ENCODE measurements at regions not wholly inside any gene's neighbourhood (a gene's known extent, or its start where the extent isn't known, plus 50 kb on each side); places are given as distances from the start of the nearest gene placed in this dataset.

DNA sequence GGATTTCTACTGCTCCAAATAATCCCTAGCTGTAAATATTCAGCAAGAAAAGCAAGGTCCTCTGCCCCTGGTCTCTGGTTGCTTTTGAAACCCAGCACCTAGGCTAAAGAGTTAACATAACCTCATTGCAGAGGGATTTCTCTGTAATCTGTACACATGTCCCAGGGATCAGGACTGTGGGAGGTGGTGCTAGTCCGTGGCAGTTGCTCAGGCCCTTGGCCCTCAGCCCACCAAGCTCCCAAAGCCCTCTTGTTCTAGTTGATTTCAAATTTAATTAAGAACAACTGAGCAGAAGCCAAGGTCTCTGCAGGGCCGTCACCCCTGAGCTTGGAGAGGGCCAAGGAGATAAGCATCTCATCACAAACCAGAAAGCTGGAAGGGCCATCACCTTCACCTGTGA, 181.1 kb downstream of the SOX9 start:
- no peak for DNase-seq (ENCODE audit: low spot score)

DNA sequence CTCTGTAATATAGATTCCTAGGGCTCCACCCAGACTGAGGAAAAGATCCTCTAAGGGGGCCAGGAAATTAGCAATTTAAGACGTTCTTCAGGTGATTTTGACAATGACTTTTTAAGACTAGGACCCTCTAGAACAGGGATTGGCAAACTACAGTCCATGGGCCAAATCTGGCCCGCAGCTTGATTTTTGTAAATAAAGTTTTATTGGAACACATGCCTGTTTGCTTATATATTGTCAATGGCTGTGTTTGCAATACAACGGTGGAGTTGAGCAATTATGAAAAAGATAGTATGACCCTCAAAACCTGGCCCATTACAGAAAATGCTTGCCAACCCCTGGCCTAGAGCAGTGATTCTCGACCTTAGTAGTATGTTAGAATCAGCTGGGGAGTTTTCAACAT, 181.9 kb downstream of the SOX9 start:
- DNase-seq (ENCODE audit: low spot score): no peak

DNA sequence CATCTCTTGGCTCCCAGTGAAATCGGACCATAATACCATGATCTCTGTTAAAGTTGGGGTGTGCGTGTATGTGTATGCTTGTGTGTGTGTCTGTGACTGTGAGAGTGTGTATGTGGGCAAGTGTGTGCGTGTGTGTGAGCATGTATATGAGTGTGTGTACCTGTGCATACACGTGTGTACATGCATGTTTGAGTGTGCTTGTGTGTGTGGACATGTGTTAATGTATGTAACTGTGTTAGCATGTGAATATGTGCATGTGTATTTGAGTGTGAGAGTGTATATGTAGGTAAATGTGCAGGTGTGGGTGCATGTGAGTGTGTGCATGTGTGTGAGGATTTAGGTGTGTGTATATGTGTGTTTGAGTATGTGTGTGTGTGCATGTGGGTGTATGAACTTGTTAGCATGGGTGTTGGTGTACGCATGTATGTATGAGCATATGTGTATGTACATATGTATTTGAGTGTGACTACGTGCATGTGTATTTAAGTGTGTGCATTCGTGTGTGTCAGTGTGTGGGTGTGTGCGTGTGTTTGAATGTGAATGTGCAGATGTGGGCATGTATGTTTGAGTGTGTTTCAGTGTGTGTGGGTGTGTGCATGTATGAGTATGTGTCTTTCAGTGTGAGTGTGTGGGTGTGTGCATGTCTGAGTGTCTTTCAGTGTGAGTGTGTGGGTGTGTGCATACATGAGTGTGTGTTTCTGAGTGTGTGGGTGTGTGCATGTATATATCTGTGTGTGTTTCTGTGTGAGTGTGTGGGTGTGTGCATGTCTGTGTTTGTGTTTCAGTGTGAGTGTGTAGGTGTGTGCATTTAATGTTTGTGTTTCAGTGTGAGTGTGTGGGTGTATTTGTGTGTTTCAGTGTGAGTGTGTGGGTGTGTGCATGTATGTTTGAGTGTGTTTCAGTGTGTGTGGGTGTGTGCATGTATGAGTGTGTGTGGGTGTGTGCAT, 183.2 kb downstream of the SOX9 start:
- no peak for DNase-seq (ENCODE audit: low spot score)

DNA sequence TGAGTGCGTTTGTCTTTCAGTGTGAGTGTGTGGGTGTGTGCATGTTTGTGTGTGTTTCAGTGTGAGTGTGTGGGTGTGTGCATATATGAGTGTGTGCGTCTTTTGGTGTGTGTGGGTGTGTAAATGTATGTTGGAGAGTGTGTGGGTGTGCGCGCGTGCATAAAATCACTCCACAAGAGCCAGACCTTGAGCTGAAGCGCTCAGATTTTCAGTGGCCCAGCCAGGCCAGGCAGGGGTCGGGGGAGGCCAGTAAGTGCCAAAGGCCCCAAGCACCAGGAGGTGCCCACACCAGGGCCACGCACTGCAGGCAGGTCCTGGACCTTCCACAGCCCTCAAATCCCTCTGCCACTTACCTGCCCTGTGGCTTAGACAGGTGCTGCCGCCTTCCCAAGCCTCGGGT, 184.0 kb downstream of the SOX9 start:
- no peak for DNase-seq (ENCODE audit: low spot score)

DNA sequence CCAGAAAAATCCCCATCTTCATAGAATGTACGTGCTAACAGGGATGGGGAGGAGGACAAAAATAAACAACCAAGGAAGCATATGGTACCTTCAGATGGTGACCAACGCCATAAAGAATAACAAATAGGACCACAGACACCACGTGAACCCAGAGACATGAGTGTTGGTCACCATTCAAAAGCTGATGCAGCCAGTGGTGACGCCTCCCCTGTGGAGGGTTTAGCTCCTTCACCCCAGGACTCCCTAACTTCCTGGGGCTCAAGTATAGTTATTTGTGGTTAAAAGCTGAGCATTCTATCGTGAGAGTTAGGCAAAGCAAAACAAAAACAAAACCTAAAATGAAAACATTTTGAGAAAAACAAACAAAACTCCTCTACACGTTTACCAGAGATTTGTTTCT, 184.7 kb downstream of the SOX9 start:
- no peak for DNase-seq (ENCODE audit: low spot score)

DNA sequence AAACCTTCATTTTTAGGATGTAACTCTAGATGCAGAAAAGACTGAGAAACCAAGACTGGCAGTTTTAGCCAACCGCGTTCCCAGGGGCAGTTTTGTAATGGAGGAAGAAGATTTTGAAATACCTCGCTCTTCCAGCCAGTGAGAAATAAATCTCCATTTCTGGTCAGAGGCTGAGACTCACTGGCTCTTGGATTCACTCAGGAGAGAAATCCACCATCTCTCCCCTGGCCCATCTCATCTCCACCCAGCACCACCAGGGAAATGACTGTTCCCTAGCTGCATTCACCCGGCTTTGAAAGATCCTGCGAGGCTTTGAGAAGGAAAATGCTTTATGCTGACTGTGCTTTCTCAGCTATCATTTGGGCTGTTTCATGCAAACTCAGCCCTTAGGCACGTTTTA, 185.2 kb downstream of the SOX9 start:
- no peak for DNase-seq (ENCODE audit: low spot score)

DNA sequence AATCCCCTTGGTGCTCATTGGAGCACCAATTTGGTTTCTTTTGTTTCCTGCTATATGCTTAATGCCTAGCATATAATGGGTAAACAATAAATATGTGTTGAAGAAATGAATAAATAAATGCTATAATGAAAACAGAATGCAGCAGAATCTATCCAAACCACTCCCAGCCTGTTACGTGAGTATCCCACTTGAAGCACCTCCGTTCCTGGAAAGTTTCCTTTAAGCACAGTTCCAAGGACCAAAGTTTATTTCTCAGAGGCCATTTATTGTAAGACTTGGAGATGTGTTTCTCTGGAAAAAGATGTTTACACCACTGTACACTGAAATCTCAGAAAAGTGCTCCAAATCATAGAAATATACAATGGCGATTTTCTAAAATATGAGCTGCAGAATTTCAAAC, 187.0 kb downstream of the SOX9 start:
- no peak for DNase-seq (ENCODE audit: low spot score)

DNA sequence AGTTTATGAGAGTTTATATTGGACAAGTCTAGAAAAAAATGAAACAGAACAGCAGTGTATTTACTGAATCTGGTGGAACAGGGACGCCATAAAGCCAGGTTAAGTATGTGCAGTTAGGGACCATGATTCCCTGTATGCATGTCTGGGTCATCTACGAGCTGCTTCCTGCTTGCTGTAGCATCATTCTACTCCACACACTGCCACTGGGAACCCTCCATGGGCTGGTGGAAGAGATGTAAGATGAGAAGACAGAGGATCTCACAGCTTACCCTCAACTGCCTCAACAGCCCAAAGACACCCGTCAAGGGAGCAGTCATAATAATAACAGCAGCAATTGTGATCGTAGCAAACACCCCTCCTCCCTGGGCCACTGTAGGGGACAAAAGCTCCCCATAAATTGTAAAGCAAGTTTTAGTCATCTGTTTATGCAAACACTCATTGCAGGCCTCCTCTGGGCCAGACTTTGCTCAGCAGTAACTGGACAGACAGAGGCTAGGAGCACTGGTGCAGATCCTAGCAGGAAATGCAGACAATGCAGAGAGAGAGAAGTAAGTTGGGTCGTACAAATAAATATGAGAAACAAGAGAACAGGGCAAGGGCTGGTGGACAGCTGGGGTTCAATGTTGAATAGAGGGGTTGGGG, 188.0 kb downstream of the SOX9 start:
- no peak for DNase-seq (ENCODE audit: low spot score)

DNA sequence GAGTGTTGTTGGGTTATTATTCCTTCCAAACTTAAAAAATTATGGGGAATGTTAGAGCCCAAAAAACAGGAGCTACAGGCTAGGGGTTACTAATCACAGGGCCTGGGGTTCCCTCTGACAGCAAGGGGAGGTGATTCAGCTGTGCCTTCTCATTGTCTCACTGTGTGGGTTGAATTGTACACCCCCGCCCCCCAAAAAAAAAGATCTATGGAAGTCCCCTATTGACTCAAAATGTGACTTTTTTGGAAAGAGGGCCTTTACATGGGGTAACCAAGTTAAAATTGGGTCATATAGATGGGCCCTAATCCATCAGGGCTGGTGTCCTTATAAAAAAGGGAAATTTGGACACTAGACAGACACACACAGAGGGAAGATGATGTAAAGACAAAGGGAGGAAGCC, 190.2 kb downstream of the SOX9 start:
- no peak for DNase-seq (ENCODE audit: low spot score)

DNA sequence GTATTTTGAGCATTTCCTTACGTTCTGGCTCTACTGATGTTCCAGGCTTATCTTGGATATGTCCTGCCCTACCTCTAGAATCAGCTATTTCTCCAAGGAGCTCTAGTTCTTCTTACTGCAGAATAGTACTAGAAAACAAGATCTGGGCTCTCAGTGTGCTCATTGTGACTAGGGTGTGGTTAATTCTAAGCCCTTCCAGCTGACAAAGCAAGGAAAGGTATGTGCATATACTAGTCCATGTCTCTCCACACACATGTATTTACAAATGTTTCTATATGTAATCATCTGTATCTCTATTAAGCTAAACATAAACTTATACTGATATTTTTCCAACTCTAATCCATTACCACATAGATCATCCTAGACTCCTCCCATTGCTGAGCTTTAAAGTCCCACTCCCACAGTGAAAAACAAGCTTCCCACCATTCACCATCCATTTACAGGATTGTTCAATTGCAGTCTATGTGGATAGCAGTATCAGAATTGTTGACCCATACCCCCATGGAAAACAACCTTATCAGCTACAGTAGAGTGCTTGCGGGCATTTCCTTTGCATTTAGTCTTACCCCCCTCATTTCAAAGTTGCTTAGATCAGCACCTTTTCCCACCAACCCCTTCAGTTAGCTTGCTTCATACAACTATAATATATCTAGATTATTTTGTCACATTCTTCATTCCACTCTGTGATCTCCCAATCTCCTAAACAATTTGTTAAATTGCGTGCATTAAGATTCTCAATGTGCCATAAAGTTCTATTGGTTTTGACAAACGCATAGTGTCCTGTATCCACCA, 194.5 kb downstream of the SOX9 start:
- no peak for DNase-seq (ENCODE audit: low spot score)

DNA sequence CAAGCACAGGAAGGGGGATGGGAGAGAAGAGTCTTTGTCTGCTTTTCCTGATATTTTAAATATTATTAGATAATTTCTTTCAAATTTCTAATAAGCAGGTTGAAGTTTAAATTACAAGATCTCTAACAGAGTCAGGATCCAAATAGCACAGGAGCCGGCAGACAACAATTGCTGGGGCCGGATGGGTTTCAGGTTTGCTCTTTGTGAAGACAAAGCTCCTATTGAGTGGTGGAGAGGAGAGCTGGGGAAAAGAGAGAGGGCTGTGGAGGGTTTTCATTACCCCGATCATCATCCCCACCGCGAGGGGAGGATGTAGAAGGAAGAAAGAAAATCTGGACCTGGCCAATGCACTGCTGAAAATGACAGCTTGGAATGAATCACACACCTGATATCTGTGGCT, 197.3 kb downstream of the SOX9 start:
- DNase-seq (ENCODE audit: low spot score): no peak

DNA sequence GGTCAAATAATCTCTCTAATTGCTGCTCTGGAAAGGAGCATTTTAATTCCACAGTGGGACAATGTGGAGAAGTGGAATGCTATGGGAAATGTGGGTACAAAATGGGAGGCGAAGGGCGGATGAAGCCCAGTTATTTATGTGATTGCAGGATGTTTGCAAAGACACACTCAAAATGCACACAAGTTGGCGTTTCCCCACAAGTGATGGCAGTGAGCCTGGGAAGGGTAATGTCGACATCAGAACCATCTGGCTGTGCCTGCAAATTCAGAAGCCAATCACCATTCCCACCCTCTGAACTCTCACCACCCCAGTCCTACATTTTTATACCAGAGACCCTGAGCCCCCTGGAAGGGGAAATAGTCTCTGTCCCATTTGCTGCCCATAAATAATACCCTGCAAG, 201.1 kb downstream of the SOX9 start:
- no peak for DNase-seq (ENCODE audit: low spot score)

DNA sequence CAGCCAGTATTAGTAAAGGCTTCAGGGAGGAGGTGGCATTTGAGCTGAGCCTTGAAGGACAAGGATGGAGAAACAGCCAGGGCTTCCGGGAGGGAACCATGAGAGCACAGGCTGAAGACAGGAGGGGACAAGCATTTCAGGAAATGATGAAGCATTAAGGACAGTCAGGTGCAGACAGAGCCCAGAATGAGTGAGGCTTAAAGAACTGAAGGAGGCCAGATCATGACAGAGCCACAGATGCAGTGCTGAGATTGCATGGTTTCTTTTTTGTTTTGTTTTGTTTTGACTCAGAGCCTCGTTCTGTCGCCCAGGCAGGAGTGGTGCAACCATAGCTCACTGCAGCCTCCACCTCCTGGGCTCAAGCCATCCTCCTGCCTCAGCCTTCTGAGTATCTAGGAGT, 211.5 kb downstream of the SOX9 start:
- DNase-seq (ENCODE audit: low spot score): no peak

DNA sequence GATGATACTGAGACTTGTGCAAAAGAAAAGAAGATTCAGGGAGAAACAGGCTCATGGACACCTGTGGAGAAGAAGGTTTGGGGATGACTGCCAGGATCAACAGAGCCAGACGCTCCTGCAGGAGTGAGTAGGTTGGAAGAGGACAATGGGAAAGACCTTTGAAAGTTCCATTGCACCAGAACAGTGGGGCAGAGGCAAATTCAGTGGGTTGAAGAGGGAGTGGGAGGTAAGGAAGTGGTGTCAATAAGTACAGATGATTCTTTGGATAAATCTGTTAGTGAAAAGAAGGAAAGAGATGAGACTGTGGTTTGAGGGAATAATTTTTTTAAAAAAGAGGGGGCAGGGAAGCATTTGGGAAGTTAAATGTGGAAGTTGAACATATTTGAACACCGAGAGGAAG, 212.8 kb downstream of the SOX9 start:
- no peak for DNase-seq (ENCODE audit: low spot score)

DNA sequence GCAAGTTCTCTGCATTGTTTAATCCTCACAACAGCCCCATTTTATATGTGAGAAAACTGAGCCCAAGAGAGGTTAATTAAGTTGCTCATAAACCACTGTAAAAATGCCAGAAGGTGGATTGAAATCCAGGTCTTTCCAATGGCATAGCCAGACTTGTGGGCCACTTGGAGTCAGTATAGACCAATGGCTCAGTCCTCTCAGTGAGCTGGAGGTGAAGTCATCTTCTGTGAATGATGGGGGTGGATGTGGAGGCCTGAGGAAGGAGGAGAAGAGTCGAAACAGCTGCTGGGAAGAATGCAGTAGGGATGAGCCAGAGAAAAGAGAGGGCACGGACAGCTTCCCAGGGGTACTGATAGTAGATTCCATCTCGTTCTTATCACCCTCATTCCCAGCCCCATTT, 213.4 kb downstream of the SOX9 start:
- DNase-seq (ENCODE audit: low spot score): no peak

DNA sequence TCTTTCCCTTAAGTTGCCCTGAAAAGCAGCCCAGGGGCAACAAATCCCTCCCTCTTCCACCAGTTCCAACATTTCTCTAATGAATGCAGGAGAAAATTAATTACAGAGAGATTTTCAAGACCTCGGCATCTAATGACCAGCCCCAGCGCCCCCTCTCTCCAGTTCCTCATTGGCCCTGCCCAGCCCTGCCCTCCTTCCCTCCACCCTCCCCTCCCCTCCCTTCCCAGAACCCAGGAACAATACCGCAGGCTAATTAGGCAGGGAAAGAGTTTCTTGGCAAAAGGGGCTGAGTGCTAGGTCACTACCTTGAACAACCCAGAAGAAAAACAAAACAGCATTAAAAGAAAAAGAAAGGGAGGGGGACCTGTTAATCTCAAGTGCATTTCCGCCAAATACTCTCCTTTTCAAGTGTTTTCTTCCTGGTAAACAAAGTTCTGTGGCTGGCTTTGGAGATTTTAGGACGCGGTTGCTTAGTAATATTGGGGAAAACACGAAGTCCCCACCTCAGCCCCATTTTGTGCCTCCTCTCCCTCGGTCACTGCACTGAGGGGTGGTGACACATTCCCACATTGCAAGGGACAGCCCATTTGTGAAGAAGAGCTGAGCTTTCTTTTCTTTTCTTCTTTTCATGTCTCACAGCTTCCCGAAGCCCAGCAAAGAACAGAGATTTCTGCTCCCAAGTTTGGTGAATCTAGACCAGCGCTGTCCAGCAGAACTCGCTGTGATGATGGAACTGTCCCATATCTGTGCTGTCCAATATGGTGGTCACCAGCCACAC, 215.4 kb downstream of the SOX9 start:
- DNase-seq (ENCODE audit: low spot score): no peak

DNA sequence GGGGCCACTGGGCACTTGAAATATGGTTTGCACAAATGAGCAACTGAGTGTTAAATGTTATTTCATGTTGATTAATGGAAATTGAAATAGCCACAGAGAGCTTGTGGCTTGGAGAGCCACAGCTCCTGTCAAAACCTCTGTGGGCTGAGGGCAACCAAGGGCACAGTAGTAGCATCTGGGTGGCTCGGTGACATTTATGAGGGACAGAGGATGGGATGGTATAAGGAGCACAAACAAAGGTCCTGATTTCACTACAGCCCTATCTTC, 215.9 kb downstream of the SOX9 start:
- no peak for DNase-seq (ENCODE audit: low spot score)

DNA sequence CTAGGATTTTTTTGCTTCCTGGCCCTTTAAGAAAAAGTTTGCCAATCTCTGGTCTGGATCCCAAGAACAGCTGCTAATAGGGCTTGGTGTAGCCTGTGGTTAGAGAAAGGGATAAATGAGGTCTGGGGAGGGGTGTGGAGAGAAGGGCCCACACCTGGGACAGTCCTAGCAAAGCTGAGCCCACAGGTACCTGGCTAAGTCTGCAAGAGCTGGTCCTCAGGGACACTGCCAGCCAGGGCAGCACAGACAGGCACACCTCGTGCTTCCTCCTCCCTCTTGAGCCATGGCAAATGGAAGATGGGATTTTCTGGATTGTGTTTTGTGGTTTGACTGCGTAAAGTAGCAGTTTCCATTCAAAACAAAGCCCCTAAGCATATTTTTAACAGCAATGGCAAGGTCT, 217.5 kb downstream of the SOX9 start:
- DNase-seq (ENCODE audit: low spot score): no peak

DNA sequence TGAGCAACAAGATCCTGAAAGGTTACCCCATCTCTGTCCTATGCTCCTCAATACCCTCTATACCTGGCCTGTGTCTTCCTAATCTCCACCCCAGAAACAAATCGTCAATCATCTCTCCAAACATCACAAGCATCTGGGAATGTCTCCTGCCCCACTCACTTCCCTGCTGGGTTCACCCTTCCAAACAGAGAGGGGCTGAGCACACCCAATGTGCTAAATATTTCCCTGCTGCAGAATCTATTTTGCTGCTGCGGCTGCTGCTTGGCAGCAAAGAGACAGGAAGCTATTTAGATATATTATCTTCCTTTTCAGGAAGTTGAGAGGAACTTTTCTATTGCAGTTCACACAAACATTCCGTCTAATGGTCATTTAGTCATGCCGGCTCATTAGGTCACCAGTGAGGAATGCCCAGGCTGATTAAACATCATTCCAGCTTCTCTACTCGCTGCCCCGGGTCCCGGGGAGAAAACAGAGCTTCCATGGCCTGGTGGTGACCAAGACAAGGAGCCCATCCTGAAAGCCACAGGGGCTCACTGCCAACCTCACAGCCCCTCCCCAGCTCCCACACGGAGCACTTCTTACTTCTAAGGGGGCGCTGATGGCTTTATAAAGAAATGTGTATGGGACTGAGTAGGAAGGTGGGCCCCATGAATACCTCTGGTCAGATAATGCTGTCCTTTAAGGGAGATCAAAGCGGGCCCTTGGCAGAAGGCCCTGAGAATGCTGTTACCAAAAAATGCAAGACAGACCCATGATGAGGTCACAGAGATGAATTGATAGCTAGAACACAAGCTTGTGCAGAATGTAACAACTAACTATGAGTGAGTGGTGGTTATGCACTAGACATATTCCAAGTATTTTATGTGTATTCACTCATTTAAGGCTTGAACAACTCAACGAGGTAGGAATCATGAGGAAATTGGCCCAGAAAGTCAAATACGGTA, 218.3 kb downstream of the SOX9 start:
- DNase-seq (ENCODE audit: low spot score): peak; percentile 50

DNA sequence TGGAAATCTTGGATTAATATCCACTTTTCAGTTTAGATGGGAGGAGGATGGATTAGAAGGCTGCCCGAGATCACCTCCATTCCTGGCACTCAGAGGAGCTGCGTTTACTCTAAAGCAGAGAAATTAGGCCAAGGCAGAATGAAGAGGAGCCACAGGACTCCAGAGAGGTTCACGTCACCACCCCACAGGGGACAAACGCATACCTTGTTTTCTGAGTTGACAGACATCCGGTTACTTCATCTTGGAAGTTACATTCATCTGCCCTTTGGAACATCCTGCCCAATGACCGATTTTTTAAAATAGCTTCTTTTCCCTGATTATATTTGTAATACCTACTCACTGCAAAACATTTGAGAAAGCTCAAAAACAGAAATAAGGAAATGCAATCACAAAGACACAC, 220.0 kb downstream of the SOX9 start:
- no peak for DNase-seq (ENCODE audit: low spot score)

DNA sequence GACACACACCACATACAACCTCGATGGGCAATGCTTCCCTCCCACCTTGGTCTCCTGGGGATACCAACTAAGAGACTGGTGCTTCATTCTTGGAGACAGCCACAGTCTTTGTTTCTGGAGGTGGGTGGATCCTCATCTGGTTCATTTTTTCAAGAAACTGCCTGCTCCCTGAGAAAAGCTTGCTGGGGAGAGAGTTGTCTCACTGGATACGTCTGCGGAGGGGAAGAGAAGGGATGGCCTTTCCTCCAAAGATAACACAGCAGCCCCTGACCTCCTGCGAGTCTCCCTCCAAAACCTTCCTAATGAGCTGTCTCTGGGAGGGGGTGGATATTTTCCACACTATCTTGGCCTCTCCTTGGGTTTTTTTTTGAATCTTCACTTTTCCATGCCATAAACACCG, 221.2 kb downstream of the SOX9 start:
- DNase-seq (ENCODE audit: low spot score): no peak
